Panc1 (cell line): ENCODE measurements at regions not wholly inside any gene's neighbourhood (a gene's known extent, or its start where the extent isn't known, plus 50 kb on each side); places are given as distances from the start of the nearest gene placed in this dataset.

Experiments used
- TF ChIP-seq, protein P1 (sequence below): fragments of 450-650 bp; IDR thresholded peaks from 2 replicates; pipeline ENCODE4 v1.5.1; 2017; ENCODE audit warnings: mild to moderate bottlenecking
- TF ChIP-seq, protein P2 (sequence below), 2 experiments: IDR thresholded peaks; 2 replicates each; pipeline ENCODE4 v1.6.1; 2011 to 2012; ENCODE audit warnings: low read depth in 2 of 2, control low read depth in 1 of 2, low read length in 1 of 2, mild to moderate bottlenecking in 1 of 2, moderate library complexity in 1 of 2; ENCODE audit not compliant: insufficient read depth in 1 of 2

DNA sequence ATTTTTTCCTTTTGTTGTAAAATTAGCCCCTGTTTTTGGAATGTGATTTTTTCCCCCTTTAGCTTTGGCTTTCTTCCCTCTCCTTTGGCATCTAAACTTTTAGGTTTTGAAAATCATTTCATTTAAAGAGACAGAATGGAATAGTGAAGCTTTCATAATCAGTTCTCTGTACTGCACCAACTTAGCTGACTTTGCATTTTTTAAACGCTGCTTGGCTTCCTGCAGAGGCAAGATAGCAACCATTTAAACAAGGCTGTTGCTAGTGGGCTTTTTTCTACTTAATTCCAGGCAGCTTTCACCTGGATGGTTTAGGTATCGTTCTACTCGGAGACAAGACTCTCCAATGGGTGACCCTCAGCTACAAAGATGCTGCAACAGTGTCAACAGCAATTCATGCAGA is 267.9 kb upstream of the PKDCC start:
- TF ChIP-seq, protein P1, sequence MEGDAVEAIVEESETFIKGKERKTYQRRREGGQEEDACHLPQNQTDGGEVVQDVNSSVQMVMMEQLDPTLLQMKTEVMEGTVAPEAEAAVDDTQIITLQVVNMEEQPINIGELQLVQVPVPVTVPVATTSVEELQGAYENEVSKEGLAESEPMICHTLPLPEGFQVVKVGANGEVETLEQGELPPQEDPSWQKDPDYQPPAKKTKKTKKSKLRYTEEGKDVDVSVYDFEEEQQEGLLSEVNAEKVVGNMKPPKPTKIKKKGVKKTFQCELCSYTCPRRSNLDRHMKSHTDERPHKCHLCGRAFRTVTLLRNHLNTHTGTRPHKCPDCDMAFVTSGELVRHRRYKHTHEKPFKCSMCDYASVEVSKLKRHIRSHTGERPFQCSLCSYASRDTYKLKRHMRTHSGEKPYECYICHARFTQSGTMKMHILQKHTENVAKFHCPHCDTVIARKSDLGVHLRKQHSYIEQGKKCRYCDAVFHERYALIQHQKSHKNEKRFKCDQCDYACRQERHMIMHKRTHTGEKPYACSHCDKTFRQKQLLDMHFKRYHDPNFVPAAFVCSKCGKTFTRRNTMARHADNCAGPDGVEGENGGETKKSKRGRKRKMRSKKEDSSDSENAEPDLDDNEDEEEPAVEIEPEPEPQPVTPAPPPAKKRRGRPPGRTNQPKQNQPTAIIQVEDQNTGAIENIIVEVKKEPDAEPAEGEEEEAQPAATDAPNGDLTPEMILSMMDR = no peak
- TF ChIP-seq, protein P2, sequence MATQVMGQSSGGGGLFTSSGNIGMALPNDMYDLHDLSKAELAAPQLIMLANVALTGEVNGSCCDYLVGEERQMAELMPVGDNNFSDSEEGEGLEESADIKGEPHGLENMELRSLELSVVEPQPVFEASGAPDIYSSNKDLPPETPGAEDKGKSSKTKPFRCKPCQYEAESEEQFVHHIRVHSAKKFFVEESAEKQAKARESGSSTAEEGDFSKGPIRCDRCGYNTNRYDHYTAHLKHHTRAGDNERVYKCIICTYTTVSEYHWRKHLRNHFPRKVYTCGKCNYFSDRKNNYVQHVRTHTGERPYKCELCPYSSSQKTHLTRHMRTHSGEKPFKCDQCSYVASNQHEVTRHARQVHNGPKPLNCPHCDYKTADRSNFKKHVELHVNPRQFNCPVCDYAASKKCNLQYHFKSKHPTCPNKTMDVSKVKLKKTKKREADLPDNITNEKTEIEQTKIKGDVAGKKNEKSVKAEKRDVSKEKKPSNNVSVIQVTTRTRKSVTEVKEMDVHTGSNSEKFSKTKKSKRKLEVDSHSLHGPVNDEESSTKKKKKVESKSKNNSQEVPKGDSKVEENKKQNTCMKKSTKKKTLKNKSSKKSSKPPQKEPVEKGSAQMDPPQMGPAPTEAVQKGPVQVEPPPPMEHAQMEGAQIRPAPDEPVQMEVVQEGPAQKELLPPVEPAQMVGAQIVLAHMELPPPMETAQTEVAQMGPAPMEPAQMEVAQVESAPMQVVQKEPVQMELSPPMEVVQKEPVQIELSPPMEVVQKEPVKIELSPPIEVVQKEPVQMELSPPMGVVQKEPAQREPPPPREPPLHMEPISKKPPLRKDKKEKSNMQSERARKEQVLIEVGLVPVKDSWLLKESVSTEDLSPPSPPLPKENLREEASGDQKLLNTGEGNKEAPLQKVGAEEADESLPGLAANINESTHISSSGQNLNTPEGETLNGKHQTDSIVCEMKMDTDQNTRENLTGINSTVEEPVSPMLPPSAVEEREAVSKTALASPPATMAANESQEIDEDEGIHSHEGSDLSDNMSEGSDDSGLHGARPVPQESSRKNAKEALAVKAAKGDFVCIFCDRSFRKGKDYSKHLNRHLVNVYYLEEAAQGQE (IDR thresholded peaks at IDR 0.05; ENCODE audit: insufficient read depth in 1 of 2, low read depth in 2 of 2, low read length in 1 of 2) = no peak
